Ovary (tissue), 7 donors: ENCODE measurements at regions not wholly inside any gene's neighbourhood (a gene's known extent, or its start where the extent isn't known, plus 50 kb on each side); places are given as distances from the start of the nearest gene placed in this dataset.
A peak's percentile ranks its signal among the peaks of the same experiment; 100 is the strongest.

Experiments used
- DNase-seq, 5 donors: peaks; one replicate each; pipeline ENCODE4 v3.0.0-alpha.2; 2019 to 2020
- H3K27ac ChIP-seq, 2 donors: fragments of 200-600 bp; one replicate each; pipeline versions ENCODE4 v1.5.1 to v1.8.0; 2019 to 2022
- H3K27me3 ChIP-seq: fragments of 200-600 bp; one replicate; pipeline ENCODE4 v1.8.0; 2022
- H3K36me3 ChIP-seq: fragments of 200-600 bp; sonication (generic); one replicate; pipeline ENCODE4 v1.5.1; 2019
- H3K4me1 ChIP-seq: one replicate; pipeline ENCODE4 v1.8.1; 2013; ENCODE audit warnings: mild to moderate bottlenecking, moderate library complexity; ENCODE audit not compliant: insufficient read depth
- H3K4me3 ChIP-seq: fragments of 200-600 bp; sonication (generic); one replicate; pipeline ENCODE4 v1.5.1; 2017
- H3K9me3 ChIP-seq, 2 donors: fragments of 200-600 bp in 1 of 2; sonication (generic) in 1 of 2; one replicate each; pipeline versions ENCODE4 v1.5.1 to v1.8.1; 2013 to 2019; ENCODE audit warnings: mild to moderate bottlenecking in 1 of 2, moderate library complexity in 1 of 2
- CTCF ChIP-seq, 3 donors: fragments of 450-650 bp in 2 of 3; fragments of 200-600 bp in 1 of 3; IDR thresholded peaks; one replicate each; pipeline versions ENCODE4 v1.5.1 to v1.8.0; 2016 to 2022; ENCODE audit warnings: antibody characterized with exemption in 3 of 3, mild to moderate bottlenecking in 1 of 3
- EP300 ChIP-seq: sonication (generic); formaldehyde crosslinking; IDR thresholded peaks from one replicate; pipeline ENCODE4 v1.6.1; 2017; ENCODE audit warnings: antibody characterized with exemption
- POLR2A ChIP-seq: fragments of 450-650 bp; IDR thresholded peaks from one replicate; pipeline ENCODE4 v1.6.1; 2017; ENCODE audit warnings: antibody characterized with exemption, mild to moderate bottlenecking, moderate library complexity
- WGBS, 3 donors: extraction: QIAGEN DNeasy Blood & Tissue Kit in 1 of 3; methylation state at CpG; one replicate each; pipeline versions ENCODE4 v1.1.5 to v1.1.7; 2013 to 2017; 5-methylcytosine and 5-hydroxymethylcytosine counted together
- intact Hi-C, 4 donors: fragments of 100-400 bp; cut with DNase I; formaldehyde crosslinking; loops; one replicate each; pipeline versions ENCODE4 v1.11.0 to v1.15.1; 2022 to 2023
- donor health status: DM: no; HTN: no; CAD: no; lungs with moderate emphysema.
- donor health status: DM: no; HTN: no; CAD: no.
- donor health status: Bipolar disorder and iron deficiency.
- donor health status: DM: no; HTN: no; CAD: no.
- donor health status: DM: yes; HTN: yes; CAD: no.

- H3K27ac ChIP-seq, result peak overlapping the region in 1 of 2 donors; percentile 42
- TF ChIP-seq POLR2A (no peak), CTCF (IDR thresholded peaks at IDR 0.05) (no peak), EP300 (no peak)
These were observed 64.9 kb upstream of the CPEB4 start for GRCh38 chr5:173823274-173823644.

GRCh38 chr5:173823721-173824567 is 64.2 kb upstream of the CPEB4 start:
- peak; percentile 21 to 53 (median 24) for DNase-seq
- H3K27ac ChIP-seq, result peak overlapping the region; percentile 42 to 43
- H3K9me3 ChIP-seq, result no peaks in the 10 kb centered on the region
- no peak overlapping the region for H3K4me3 ChIP-seq
- H3K36me3 ChIP-seq, result no peaks in the 10 kb centered on the region
- WGBS, 3 donors, result 43 to 50% (median 44%) methylated on average over 10 of the region's 10 CpGs
- no peak for TF ChIP-seq CTCF (IDR thresholded peaks at IDR 0.05)
- TF ChIP-seq POLR2A, result no peak
- TF ChIP-seq EP300, result no peak
- H3K27me3 ChIP-seq, result no peaks in the 10 kb centered on the region
- intact Hi-C loops, result no loop called here
- peaks cover 8% of the 10 kb centered on the region for H3K4me1 ChIP-seq

More at GRCh38 chr5:173823274-173823644, 64.9 kb upstream of the CPEB4 start:
- no peaks in the 10 kb centered on the region for H3K27me3 ChIP-seq
- no peaks in the 10 kb centered on the region for H3K9me3 ChIP-seq
- intact Hi-C loops, result no loop called here
- no peak overlapping the region for H3K4me3 ChIP-seq
- peaks cover 8% of the 10 kb centered on the region for H3K4me1 ChIP-seq
- no peak for DNase-seq
- H3K36me3 ChIP-seq, result no peaks in the 10 kb centered on the region

- Histone ChIP-seq H3K4me1 (peaks cover 8% of the 10 kb centered on the region), H3K4me3 (no peak overlapping the region), H3K9me3 (no peaks in the 10 kb centered on the region), H3K27me3 (no peaks in the 10 kb centered on the region), H3K27ac (no peak overlapping the region), H3K36me3 (no peaks in the 10 kb centered on the region)
- 74 to 77% (median 74%) methylated on average over 13 of the region's 13 CpGs for WGBS, 3 donors
- DNase-seq, result no peak
- no peak for TF ChIP-seq EP300
- no peak for TF ChIP-seq POLR2A
- TF ChIP-seq CTCF (IDR thresholded peaks at IDR 0.05), result no peak
- intact Hi-C loops, result no loop called here
These were observed 62.8 kb upstream of the CPEB4 start for GRCh38 chr5:173825215-173825865.

- TF ChIP-seq EP300 (no peak), CTCF (IDR thresholded peaks at IDR 0.05) (no peak), POLR2A (no peak)
- Histone ChIP-seq H3K27ac (no peak overlapping the region), H3K36me3 (no peaks in the 10 kb centered on the region), H3K9me3 (no peaks in the 10 kb centered on the region), H3K27me3 (no peaks in the 10 kb centered on the region), H3K4me3 (no peak overlapping the region), H3K4me1 (peaks cover 8% of the 10 kb centered on the region)
- WGBS, 3 donors, result 88 to 93% (median 91%) methylated on average over 6 of the region's 6 CpGs
- DNase-seq, result no peak
- intact Hi-C loops, result no loop called here
These were observed 62.1 kb upstream of the CPEB4 start for GRCh38 chr5:173826086-173826427.
